GM23338 (cell line): ENCODE measurements at regions not wholly inside any gene's neighbourhood (a gene's known extent, or its start where the extent isn't known, plus 50 kb on each side); places are given as distances from the start of the nearest gene placed in this dataset.

Source experiments
- ATAC-seq: fragments of 200-7000 bp; cut with Tn5 transposase; 3 replicates; pipeline ENCODE4 v1.9.1; 2020
- DNase-seq: peaks from one replicate; pipeline ENCODE4 v3.0.0-alpha.2; 2015; ENCODE audit warnings: low spot score
- H2AFZ ChIP-seq: fragments of 200-600 bp; sonication (generic); 2 replicates; pipeline ENCODE4 v1.8.0; 2016; ENCODE audit warnings: antibody characterized with exemption, mild to moderate bottlenecking, moderate library complexity
- H3F3A ChIP-seq: fragments of 200-600 bp; sonication (generic); replicated peaks from 2 replicates; pipeline ENCODE4 v1.8.0; 2017; ENCODE audit warnings: antibody characterized with exemption, mixed run types, low read depth
- H3K27ac ChIP-seq: fragments of 200-600 bp; sonication (generic); 2 replicates; pipeline ENCODE4 v1.6.1; 2016; ENCODE audit warnings: low read depth
- H3K27me3 ChIP-seq: fragments of 200-600 bp; sonication (generic); 2 replicates; pipeline ENCODE4 v1.8.0; 2016; ENCODE audit warnings: mild to moderate bottlenecking, mixed run types, moderate library complexity; ENCODE audit not compliant: insufficient read depth
- H3K36me3 ChIP-seq: fragments of 200-600 bp; sonication (generic); 2 replicates; pipeline ENCODE4 v1.8.0; 2016; ENCODE audit warnings: mild to moderate bottlenecking; ENCODE audit not compliant: insufficient read depth
- H3K4me1 ChIP-seq: fragments of 200-600 bp; sonication (generic); 2 replicates; pipeline ENCODE4 v1.8.0; 2016; ENCODE audit warnings: mild to moderate bottlenecking, moderate library complexity; ENCODE audit not compliant: insufficient read depth
- H3K4me2 ChIP-seq: fragments of 200-600 bp; sonication (generic); 2 replicates; pipeline ENCODE4 v1.7.1; 2017; ENCODE audit warnings: mixed run types
- H3K4me3 ChIP-seq: fragments of 200-600 bp; sonication (generic); 2 replicates; pipeline ENCODE4 v1.6.1; 2016; ENCODE audit warnings: mixed run types
- H3K79me2 ChIP-seq: fragments of 200-600 bp; sonication (generic); replicated peaks from 2 replicates; pipeline ENCODE4 v1.8.0; 2017; ENCODE audit warnings: mild to moderate bottlenecking; ENCODE audit not compliant: insufficient read depth
- H3K9me2 ChIP-seq: fragments of 200-600 bp; sonication (generic); 2 replicates; pipeline ENCODE4 v1.8.0; 2017; ENCODE audit not compliant: insufficient read depth
- H4K20me1 ChIP-seq: fragments of 200-600 bp; sonication (generic); replicated peaks from 2 replicates; pipeline ENCODE4 v1.8.0; 2017; ENCODE audit warnings: mild to moderate bottlenecking; ENCODE audit not compliant: insufficient read depth
- H3K27ac Mint-ChIP-seq: 2 replicates; pipeline ENCODE4 v1.8.0; 2020; ENCODE audit warnings: inconsistent platforms, mild to moderate bottlenecking, moderate library complexity, mixed read lengths
- H3K27me3 Mint-ChIP-seq: 3 replicates; pipeline ENCODE4 v1.8.0; 2022; ENCODE audit warnings: low read depth, mild to moderate bottlenecking, moderate library complexity, mixed read lengths, inconsistent platforms; ENCODE audit not compliant: insufficient read depth, poor library complexity
- H3K36me3 Mint-ChIP-seq: 3 replicates; pipeline ENCODE4 v1.8.0; 2021; ENCODE audit warnings: low read depth, mild to moderate bottlenecking, inconsistent platforms, moderate library complexity, mixed read lengths
- H3K4me1 Mint-ChIP-seq: 3 replicates; pipeline ENCODE4 v1.8.0; 2020; ENCODE audit warnings: mild to moderate bottlenecking, inconsistent platforms, mixed read lengths
- H3K4me3 Mint-ChIP-seq: 3 replicates; pipeline ENCODE4 v1.8.0; 2021; ENCODE audit warnings: moderate library complexity, mild to moderate bottlenecking, inconsistent platforms, mixed read lengths
- H3K9me3 Mint-ChIP-seq: 3 replicates; pipeline ENCODE4 v1.8.0; 2020; ENCODE audit warnings: moderate library complexity, mild to moderate bottlenecking, inconsistent platforms, mixed read lengths
- CREB1 ChIP-seq: fragments of 250-450 bp; sonication (Bioruptor Pico); IDR thresholded peaks from 2 replicates; pipeline ENCODE4 v1.5.0; 2020; ENCODE audit warnings: low read depth, mild to moderate bottlenecking, moderate library complexity
- EZH2 ChIP-seq: fragments of 200-600 bp; sonication (generic); IDR thresholded peaks from one replicate; pipeline ENCODE4 v1.8.0; 2017; ENCODE audit warnings: antibody characterized with exemption, mild to moderate bottlenecking, low read depth; ENCODE audit not compliant: unreplicated experiment
- JUNB ChIP-seq: IDR thresholded peaks from one replicate; pipeline ENCODE4 v1.6.1; 2016; ENCODE audit warnings: antibody characterized with exemption; ENCODE audit not compliant: unreplicated experiment
- POLR2AphosphoS5 ChIP-seq: IDR thresholded peaks from 2 replicates; pipeline ENCODE4 v1.6.1; 2016; ENCODE audit warnings: antibody characterized with exemption, low read depth
- STAT1 ChIP-seq: IDR thresholded peaks from one replicate; pipeline ENCODE4 v1.6.1; 2016; ENCODE audit warnings: antibody characterized with exemption; ENCODE audit not compliant: unreplicated experiment
- ZNF114 ChIP-seq: fragments of 250-450 bp; sonication (Bioruptor Pico); IDR thresholded peaks from 2 replicates; pipeline ENCODE4 v1.5.0; 2020; ENCODE audit warnings: mild to moderate bottlenecking, moderate library complexity
- ZNF331 ChIP-seq: fragments of 250-450 bp; sonication (Bioruptor Pico); IDR thresholded peaks from 2 replicates; pipeline ENCODE4 v1.5.0; 2020; ENCODE audit warnings: low read depth, mild to moderate bottlenecking, moderate library complexity
- TF ChIP-seq, protein P1 (sequence below): IDR thresholded peaks from one replicate; pipeline ENCODE4 v1.6.1; 2018; ENCODE audit warnings: antibody characterized with exemption; ENCODE audit not compliant: unreplicated experiment
- TF ChIP-seq, protein P2 (sequence below): fragments of 250-450 bp; sonication (Bioruptor Pico); IDR thresholded peaks from 2 replicates; pipeline ENCODE4 v1.5.0; 2020; ENCODE audit warnings: mild to moderate bottlenecking, moderate library complexity
- TF ChIP-seq, protein P3 (sequence below): IDR thresholded peaks from 2 replicates; pipeline ENCODE4 v1.6.1; 2016; ENCODE audit warnings: antibody characterized with exemption

DNA sequence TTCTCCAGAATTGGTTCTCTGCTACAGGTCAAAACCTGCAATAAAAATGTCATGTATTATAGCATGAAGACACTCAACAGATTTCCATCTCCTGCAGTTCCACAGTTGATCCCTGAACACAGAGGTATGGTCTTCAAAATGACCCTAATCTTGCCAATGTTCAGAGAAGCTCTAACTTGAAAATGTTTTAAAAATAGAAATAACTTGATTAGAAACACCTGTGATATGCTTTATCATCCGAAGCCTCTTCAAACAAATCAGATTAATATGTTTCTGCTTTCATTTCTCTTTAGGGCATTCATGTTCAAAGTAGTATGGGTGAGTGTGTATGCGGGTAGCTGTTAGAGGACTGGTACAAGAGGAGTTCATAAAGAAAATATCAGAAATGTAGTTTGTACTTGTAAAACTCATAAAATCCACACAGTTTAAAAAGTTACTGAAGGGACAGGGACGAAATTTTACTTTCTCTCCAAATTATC is 60.4 kb downstream of the KCNRG start:
- H3K4me3 Mint-ChIP-seq: no peak overlapping the region
- Histone ChIP-seq H3K27ac (no peak overlapping the region), H3K79me2 (peaks cover 75% of the 10 kb centered on the region), H3K4me2 (no peak overlapping the region), H3K9me2 (no peaks in the 10 kb centered on the region), H3K4me3 (no peak overlapping the region), H2AFZ (no peak overlapping the region), H4K20me1 (peaks cover 25% of the 10 kb centered on the region), H3K36me3 (no peaks in the 10 kb centered on the region), H3F3A (peaks cover 3% of the 10 kb centered on the region; the same call in 1 of the 2 replicates), H3K4me1 (peaks cover 25% of the 10 kb centered on the region), H3K27me3 (peaks cover 28% of the 10 kb centered on the region)
- H3K36me3 Mint-ChIP-seq: no peaks in the 10 kb centered on the region
- no peaks in the 10 kb centered on the region for H3K27me3 Mint-ChIP-seq
- no peak for ATAC-seq
- DNase-seq: no peak
- TF ChIP-seq, protein P1, sequence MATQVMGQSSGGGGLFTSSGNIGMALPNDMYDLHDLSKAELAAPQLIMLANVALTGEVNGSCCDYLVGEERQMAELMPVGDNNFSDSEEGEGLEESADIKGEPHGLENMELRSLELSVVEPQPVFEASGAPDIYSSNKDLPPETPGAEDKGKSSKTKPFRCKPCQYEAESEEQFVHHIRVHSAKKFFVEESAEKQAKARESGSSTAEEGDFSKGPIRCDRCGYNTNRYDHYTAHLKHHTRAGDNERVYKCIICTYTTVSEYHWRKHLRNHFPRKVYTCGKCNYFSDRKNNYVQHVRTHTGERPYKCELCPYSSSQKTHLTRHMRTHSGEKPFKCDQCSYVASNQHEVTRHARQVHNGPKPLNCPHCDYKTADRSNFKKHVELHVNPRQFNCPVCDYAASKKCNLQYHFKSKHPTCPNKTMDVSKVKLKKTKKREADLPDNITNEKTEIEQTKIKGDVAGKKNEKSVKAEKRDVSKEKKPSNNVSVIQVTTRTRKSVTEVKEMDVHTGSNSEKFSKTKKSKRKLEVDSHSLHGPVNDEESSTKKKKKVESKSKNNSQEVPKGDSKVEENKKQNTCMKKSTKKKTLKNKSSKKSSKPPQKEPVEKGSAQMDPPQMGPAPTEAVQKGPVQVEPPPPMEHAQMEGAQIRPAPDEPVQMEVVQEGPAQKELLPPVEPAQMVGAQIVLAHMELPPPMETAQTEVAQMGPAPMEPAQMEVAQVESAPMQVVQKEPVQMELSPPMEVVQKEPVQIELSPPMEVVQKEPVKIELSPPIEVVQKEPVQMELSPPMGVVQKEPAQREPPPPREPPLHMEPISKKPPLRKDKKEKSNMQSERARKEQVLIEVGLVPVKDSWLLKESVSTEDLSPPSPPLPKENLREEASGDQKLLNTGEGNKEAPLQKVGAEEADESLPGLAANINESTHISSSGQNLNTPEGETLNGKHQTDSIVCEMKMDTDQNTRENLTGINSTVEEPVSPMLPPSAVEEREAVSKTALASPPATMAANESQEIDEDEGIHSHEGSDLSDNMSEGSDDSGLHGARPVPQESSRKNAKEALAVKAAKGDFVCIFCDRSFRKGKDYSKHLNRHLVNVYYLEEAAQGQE: no peak
- TF ChIP-seq, protein P2, sequence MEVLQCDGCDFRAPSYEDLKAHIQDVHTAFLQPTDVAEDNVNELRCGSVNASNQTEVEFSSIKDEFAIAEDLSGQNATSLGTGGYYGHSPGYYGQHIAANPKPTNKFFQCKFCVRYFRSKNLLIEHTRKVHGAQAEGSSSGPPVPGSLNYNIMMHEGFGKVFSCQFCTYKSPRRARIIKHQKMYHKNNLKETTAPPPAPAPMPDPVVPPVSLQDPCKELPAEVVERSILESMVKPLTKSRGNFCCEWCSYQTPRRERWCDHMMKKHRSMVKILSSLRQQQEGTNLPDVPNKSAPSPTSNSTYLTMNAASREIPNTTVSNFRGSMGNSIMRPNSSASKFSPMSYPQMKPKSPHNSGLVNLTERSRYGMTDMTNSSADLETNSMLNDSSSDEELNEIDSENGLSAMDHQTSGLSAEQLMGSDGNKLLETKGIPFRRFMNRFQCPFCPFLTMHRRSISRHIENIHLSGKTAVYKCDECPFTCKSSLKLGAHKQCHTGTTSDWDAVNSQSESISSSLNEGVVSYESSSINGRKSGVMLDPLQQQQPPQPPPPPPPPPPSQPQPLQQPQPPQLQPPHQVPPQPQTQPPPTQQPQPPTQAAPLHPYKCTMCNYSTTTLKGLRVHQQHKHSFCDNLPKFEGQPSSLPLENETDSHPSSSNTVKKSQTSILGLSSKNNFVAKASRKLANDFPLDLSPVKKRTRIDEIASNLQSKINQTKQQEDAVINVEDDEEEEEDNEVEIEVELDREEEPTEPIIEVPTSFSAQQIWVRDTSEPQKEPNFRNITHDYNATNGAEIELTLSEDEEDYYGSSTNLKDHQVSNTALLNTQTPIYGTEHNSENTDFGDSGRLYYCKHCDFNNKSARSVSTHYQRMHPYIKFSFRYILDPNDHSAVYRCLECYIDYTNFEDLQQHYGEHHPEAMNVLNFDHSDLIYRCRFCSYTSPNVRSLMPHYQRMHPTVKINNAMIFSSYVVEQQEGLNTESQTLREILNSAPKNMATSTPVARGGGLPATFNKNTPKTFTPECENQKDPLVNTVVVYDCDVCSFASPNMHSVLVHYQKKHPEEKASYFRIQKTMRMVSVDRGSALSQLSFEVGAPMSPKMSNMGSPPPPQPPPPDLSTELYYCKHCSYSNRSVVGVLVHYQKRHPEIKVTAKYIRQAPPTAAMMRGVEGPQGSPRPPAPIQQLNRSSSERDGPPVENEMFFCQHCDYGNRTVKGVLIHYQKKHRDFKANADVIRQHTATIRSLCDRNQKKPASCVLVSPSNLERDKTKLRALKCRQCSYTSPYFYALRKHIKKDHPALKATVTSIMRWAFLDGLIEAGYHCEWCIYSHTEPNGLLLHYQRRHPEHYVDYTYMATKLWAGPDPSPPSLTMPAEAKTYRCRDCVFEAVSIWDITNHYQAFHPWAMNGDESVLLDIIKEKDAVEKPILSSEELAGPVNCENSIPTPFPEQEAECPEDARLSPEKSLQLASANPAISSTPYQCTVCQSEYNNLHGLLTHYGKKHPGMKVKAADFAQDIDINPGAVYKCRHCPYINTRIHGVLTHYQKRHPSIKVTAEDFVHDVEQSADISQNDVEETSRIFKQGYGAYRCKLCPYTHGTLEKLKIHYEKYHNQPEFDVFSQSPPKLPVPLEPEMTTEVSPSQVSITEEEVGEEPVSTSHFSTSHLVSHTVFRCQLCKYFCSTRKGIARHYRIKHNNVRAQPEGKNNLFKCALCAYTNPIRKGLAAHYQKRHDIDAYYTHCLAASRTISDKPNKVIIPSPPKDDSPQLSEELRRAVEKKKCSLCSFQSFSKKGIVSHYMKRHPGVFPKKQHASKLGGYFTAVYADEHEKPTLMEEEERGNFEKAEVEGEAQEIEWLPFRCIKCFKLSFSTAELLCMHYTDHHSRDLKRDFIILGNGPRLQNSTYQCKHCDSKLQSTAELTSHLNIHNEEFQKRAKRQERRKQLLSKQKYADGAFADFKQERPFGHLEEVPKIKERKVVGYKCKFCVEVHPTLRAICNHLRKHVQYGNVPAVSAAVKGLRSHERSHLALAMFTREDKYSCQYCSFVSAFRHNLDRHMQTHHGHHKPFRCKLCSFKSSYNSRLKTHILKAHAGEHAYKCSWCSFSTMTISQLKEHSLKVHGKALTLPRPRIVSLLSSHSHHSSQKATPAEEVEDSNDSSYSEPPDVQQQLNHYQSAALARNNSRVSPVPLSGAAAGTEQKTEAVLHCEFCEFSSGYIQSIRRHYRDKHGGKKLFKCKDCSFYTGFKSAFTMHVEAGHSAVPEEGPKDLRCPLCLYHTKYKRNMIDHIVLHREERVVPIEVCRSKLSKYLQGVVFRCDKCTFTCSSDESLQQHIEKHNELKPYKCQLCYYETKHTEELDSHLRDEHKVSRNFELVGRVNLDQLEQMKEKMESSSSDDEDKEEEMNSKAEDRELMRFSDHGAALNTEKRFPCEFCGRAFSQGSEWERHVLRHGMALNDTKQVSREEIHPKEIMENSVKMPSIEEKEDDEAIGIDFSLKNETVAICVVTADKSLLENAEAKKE (CRISPR knock-in tag): no peak
- no peak for TF ChIP-seq ZNF114
- no peak for TF ChIP-seq POLR2AphosphoS5
- no peak for TF ChIP-seq JUNB
- TF ChIP-seq ZNF331 (CRISPR knock-in tag): no peak
- TF ChIP-seq EZH2: no peak
- no peak for TF ChIP-seq CREB1
- no peak for TF ChIP-seq STAT1
- TF ChIP-seq, protein P3, sequence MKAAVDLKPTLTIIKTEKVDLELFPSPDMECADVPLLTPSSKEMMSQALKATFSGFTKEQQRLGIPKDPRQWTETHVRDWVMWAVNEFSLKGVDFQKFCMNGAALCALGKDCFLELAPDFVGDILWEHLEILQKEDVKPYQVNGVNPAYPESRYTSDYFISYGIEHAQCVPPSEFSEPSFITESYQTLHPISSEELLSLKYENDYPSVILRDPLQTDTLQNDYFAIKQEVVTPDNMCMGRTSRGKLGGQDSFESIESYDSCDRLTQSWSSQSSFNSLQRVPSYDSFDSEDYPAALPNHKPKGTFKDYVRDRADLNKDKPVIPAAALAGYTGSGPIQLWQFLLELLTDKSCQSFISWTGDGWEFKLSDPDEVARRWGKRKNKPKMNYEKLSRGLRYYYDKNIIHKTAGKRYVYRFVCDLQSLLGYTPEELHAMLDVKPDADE: no peak
- peaks cover 22% of the 10 kb centered on the region for H3K4me1 Mint-ChIP-seq
- no peaks in the 10 kb centered on the region for H3K9me3 Mint-ChIP-seq
- no peak overlapping the region for H3K27ac Mint-ChIP-seq
